Type B pancreatic cell (in vitro differentiated cells): ENCODE measurements at regions not wholly inside any gene's neighbourhood (a gene's known extent, or its start where the extent isn't known, plus 50 kb on each side); places are given as distances from the start of the nearest gene placed in this dataset.

Experiments used
- DNase-seq: peaks from one replicate; pipeline ENCODE4 v3.0.0; 2021; ENCODE audit warnings: mixed read lengths; ENCODE audit not compliant: unreplicated experiment; ENCODE audit errors: extremely low spot score
- H3K27ac Mint-ChIP-seq: 2 replicates; pipeline ENCODE4 v1.8.0; 2021; ENCODE audit warnings: mild to moderate bottlenecking, mixed read lengths
- H3K27me3 Mint-ChIP-seq: 2 replicates; pipeline ENCODE4 v1.8.0; 2021; ENCODE audit warnings: mixed read lengths
- H3K36me3 Mint-ChIP-seq: 2 replicates; pipeline ENCODE4 v1.8.0; 2021; ENCODE audit warnings: mixed read lengths
- H3K4me1 Mint-ChIP-seq: one replicate; pipeline ENCODE4 v1.8.0; 2021; ENCODE audit warnings: mixed read lengths; ENCODE audit not compliant: unreplicated experiment
- H3K4me3 Mint-ChIP-seq: 2 replicates; pipeline ENCODE4 v1.8.0; 2021; ENCODE audit warnings: mild to moderate bottlenecking, mixed read lengths
- H3K9me3 Mint-ChIP-seq: 2 replicates; pipeline ENCODE4 v1.8.0; 2021; ENCODE audit warnings: mixed read lengths
- TF ChIP-seq, protein P1 (sequence below): fragments of 200-600 bp; sonication (generic); conservative IDR thresholded peaks from 2 replicates; pipeline ENCODE4 v1.5.0; 2021; ENCODE audit warnings: antibody characterized with exemption, mild to moderate bottlenecking

DNA sequence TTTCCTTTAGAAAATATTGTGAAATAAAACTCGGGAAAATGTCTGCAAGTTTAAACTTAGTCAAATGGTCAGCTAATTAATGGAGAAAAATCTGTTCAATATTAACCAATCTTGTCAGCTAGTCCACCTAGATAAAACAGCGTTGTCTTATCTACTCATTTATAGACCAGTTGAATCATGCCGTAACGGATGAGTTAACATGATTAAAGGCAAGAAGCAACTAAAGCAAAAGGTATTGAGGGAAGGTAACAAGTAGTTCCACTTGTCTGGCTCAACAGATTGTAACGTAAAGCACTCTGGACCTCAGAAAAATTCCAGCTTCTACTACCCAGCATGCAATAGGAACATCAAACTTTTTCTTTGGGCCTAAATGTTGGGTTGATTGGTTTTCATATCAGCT lies 958.2 kb downstream of the DIAPH3 start:
- Mint-ChIP-seq H3K4me1 (peaks cover 3% of the 10 kb centered on the region), H3K4me3 (no peak overlapping the region), H3K36me3 (no peaks in the 10 kb centered on the region), H3K9me3 (peaks cover 8% of the 10 kb centered on the region), H3K27me3 (no peaks in the 10 kb centered on the region), H3K27ac (no peak overlapping the region)
- TF ChIP-seq, protein P1, sequence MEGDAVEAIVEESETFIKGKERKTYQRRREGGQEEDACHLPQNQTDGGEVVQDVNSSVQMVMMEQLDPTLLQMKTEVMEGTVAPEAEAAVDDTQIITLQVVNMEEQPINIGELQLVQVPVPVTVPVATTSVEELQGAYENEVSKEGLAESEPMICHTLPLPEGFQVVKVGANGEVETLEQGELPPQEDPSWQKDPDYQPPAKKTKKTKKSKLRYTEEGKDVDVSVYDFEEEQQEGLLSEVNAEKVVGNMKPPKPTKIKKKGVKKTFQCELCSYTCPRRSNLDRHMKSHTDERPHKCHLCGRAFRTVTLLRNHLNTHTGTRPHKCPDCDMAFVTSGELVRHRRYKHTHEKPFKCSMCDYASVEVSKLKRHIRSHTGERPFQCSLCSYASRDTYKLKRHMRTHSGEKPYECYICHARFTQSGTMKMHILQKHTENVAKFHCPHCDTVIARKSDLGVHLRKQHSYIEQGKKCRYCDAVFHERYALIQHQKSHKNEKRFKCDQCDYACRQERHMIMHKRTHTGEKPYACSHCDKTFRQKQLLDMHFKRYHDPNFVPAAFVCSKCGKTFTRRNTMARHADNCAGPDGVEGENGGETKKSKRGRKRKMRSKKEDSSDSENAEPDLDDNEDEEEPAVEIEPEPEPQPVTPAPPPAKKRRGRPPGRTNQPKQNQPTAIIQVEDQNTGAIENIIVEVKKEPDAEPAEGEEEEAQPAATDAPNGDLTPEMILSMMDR, result no peak
- no peak for DNase-seq

DNA sequence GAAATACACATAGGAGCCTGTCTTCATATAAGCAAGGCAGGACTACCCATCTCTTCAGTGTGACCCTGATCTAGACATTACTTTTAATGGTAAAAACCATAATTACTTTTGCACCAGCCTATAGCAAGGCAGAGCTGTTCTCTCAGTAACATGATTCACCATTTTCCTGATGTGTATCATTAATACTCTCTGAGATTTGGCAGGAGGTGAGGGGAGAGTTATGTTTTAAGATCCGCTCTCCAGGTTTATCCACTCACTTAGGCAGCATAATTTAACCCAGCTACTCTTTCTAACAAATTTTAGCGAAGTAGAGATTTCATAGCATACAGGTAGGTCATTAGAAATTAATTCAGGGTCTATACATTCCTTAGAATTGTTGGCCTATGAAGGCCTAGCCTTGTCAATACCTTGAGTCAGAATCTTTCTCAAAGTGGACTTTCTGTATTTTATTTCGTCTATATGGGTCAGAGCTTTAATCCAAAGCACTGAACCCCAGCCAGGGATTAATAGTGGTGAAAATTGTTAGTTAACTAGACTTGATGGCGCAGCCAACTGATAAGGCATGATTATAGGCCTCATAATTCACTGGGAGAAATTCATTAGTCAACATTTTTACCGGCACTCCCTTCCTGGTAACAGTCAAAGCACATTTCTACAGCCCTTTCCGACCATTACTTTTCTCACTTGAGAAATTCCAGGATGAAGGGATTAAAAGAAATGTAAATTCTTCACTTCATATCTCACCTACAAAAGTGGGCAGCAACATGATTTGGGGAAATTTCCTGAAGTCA lies 955.1 kb downstream of the DIAPH3 start:
- no peak for DNase-seq
- Mint-ChIP-seq H3K36me3 (no peaks in the 10 kb centered on the region), H3K27me3 (peaks cover 3% of the 10 kb centered on the region), H3K27ac (no peak overlapping the region), H3K4me1 (peaks cover 16% of the 10 kb centered on the region), H3K9me3 (peaks cover 1% of the 10 kb centered on the region), H3K4me3 (no peak overlapping the region)
- TF ChIP-seq, protein P1, result no peak

DNA sequence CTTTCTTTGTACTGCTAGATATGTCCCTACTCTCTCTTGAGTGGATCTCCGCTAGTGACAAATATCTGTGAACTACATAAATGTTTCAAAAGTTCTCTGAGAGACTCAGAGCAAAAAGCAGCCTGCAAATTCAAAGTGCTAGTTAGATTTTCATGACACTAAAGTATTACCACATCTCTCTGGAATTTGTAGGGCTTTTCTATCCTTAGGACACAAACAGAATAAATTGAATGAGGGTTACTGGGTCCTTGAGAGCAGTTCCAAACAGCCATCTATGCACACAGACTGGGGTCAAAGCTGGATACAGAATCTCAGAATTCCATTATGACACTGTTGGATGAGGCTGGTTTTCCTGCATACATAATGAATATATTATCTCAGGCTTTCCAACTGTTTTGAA lies 953.2 kb downstream of the DIAPH3 start:
- DNase-seq, result no peak
- H3K27me3 Mint-ChIP-seq, result peaks cover 3% of the 10 kb centered on the region
- TF ChIP-seq, protein P1, result no peak
- H3K9me3 Mint-ChIP-seq, result no peaks in the 10 kb centered on the region
- no peak overlapping the region for H3K4me3 Mint-ChIP-seq
- H3K27ac Mint-ChIP-seq, result no peak overlapping the region
- H3K36me3 Mint-ChIP-seq, result no peaks in the 10 kb centered on the region
- H3K4me1 Mint-ChIP-seq, result peaks cover 16% of the 10 kb centered on the region

DNA sequence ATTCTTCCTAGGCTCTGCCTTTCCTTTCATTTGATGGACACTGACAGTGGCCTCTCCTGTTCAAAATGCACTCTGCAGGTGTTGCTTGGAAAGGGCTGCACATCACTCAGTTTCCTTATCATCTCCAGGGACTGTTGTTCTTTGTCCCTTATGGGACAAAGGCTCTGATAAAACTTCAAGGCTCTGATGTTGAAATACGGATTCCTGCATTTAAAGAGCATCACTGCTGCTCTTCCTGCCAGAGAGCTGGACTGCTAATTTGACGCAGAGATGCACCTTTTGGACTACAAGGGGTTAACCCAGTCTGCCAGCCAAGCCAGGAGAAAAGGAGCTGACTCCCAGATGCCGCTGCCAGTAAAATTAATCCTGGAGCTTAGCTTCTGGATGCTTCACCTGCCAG lies 952.1 kb downstream of the DIAPH3 start:
- Mint-ChIP-seq H3K9me3 (no peaks in the 10 kb centered on the region), H3K27ac (no peak overlapping the region), H3K36me3 (no peaks in the 10 kb centered on the region), H3K4me3 (no peak overlapping the region), H3K4me1 (peaks cover 16% of the 10 kb centered on the region), H3K27me3 (peaks cover 3% of the 10 kb centered on the region)
- DNase-seq, result no peak
- TF ChIP-seq, protein P1, result no peak

DNA sequence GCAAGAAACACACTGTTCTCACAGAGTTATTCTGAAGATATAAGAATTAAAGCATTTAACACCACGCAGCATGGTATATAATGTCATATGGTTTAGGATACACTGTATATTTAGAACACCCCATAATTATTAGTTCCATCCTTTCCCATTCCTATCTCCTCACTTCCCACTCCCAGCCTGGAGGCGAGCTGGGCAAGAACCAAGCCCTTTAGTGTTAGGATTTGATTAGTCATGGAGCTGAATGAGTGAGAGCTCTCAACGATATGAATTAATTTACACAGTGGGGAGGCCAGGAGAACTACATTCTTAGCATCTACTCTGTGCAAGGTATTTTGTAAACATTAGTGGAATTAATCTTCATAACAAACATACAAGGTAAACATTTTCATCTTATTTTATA lies 934.3 kb downstream of the DIAPH3 start:
- Mint-ChIP-seq H3K4me3 (no peak overlapping the region), H3K9me3 (peaks cover 9% of the 10 kb centered on the region), H3K36me3 (no peaks in the 10 kb centered on the region), H3K27me3 (no peaks in the 10 kb centered on the region), H3K4me1 (peaks cover 14% of the 10 kb centered on the region), H3K27ac (no peak overlapping the region)
- no peak for DNase-seq
- TF ChIP-seq, protein P1, result no peak
